CD14-positive monocyte (primary cell): ENCODE measurements at regions not wholly inside any gene's neighbourhood (a gene's known extent, or its start where the extent isn't known, plus 50 kb on each side); places are given as distances from the start of the nearest gene placed in this dataset.

Experiments used
- DNase-seq, 3 donors: peaks; one replicate each; pipeline ENCODE4 v3.0.0-alpha.2; 2011 to 2022
- H2AFZ ChIP-seq: 2 replicates; pipeline ENCODE4 v1.6.0; 2012; ENCODE audit warnings: mild to moderate bottlenecking, low read depth, low read length, inconsistent platforms; ENCODE audit not compliant: insufficient read depth, poor library complexity, severe bottlenecking
- H3K27ac ChIP-seq, 2 donors: 1 replicate in 1 of 2; 2 replicates in 1 of 2; pipeline ENCODE4 v1.5.1; 2012 to 2013; ENCODE audit warnings: low read length in 2 of 2, control low read depth in 1 of 2, inconsistent platforms in 1 of 2, low read depth in 1 of 2, mild to moderate bottlenecking in 1 of 2
- H3K27me3 ChIP-seq, 2 donors: one replicate each; pipeline versions ENCODE4 v1.6.0 to v1.6.1; 2011 to 2013; ENCODE audit warnings: low read length in 2 of 2; ENCODE audit not compliant: control insufficient read depth in 2 of 2, insufficient read depth in 2 of 2
- H3K36me3 ChIP-seq, 2 donors: replicated peaks in 1 of 2; 1 replicate in 1 of 2; 2 replicates in 1 of 2; pipeline versions ENCODE4 v1.5.1 to v1.6.1; 2012 to 2013; ENCODE audit warnings: low read length in 2 of 2, control low read depth in 1 of 2, inconsistent platforms in 1 of 2, mild to moderate bottlenecking in 1 of 2; ENCODE audit not compliant: insufficient read depth in 2 of 2, control insufficient read depth in 1 of 2
- H3K4me1 ChIP-seq, 2 donors: 1 replicate in 1 of 2; 2 replicates in 1 of 2; pipeline versions ENCODE4 v1.5.1 to v1.6.1; 2012 to 2013; ENCODE audit warnings: low read length in 2 of 2, control low read depth in 1 of 2, inconsistent platforms in 1 of 2, mild to moderate bottlenecking in 1 of 2, moderate library complexity in 1 of 2; ENCODE audit not compliant: insufficient read depth in 2 of 2, control insufficient read depth in 1 of 2
- H3K4me2 ChIP-seq: replicated peaks from 2 replicates; pipeline ENCODE3; 2012; ENCODE audit warnings: low read length, moderate library complexity, mild to moderate bottlenecking; ENCODE audit not compliant: poor library complexity, severe bottlenecking; ENCODE audit errors: extremely low read depth
- H3K4me3 ChIP-seq, 3 experiments: fragments of 200-600 bp in 1 of 3; sonication (generic) in 1 of 3; replicated peaks in 1 of 3; 1 replicate in 2 of 3; 2 replicates in 1 of 3; pipeline ENCODE4 v1.5.1; 2011 to 2013; ENCODE audit warnings: low read length in 3 of 3, mild to moderate bottlenecking in 3 of 3, control low read depth in 2 of 3, low read depth in 2 of 3, inconsistent platforms in 1 of 3, moderate library complexity in 1 of 3
- H3K79me2 ChIP-seq: 2 replicates; pipeline ENCODE4 v1.6.0; 2012; ENCODE audit warnings: mild to moderate bottlenecking, control low read depth, inconsistent platforms, low read length, moderate library complexity; ENCODE audit not compliant: insufficient read depth
- H3K9ac ChIP-seq: 2 replicates; pipeline ENCODE4 v1.6.0; 2017; ENCODE audit warnings: low read length, mild to moderate bottlenecking; ENCODE audit not compliant: insufficient read depth, poor library complexity, severe bottlenecking
- H3K9me3 ChIP-seq, 2 donors: replicated peaks in 1 of 2; 1 replicate in 1 of 2; 2 replicates in 1 of 2; pipeline versions ENCODE4 v1.5.1 to v1.6.1; 2012 to 2013; ENCODE audit warnings: low read length in 2 of 2, control low read depth in 1 of 2; ENCODE audit not compliant: control insufficient read depth in 1 of 2, insufficient read depth in 1 of 2
- H4K20me1 ChIP-seq: 2 replicates; pipeline ENCODE4 v1.6.0; 2012; ENCODE audit warnings: mild to moderate bottlenecking, low read length, control low read depth, moderate library complexity; ENCODE audit not compliant: insufficient read depth
- H3K27ac Mint-ChIP-seq, 7 donors: one replicate each; pipeline ENCODE4 v1.8.0; 2020; ENCODE audit warnings: mild to moderate bottlenecking in 7 of 7, mixed read lengths in 7 of 7, moderate library complexity in 6 of 7, inconsistent platforms in 2 of 7
- H3K27me3 Mint-ChIP-seq, 3 donors: one replicate each; pipeline ENCODE4 v1.8.0; 2021 to 2022; ENCODE audit warnings: low read depth in 3 of 3, mild to moderate bottlenecking in 3 of 3, mixed read lengths in 3 of 3, moderate library complexity in 3 of 3, inconsistent platforms in 1 of 3
- H3K36me3 Mint-ChIP-seq, 2 donors: one replicate each; pipeline ENCODE4 v1.8.0; 2020; ENCODE audit warnings: mixed read lengths in 2 of 2, inconsistent platforms in 1 of 2, mild to moderate bottlenecking in 1 of 2
- H3K4me1 Mint-ChIP-seq: one replicate; pipeline ENCODE4 v1.8.0; 2020; ENCODE audit warnings: mild to moderate bottlenecking, mixed read lengths
- H3K4me3 Mint-ChIP-seq, 2 donors: one replicate each; pipeline ENCODE4 v1.8.0; 2020; ENCODE audit warnings: mild to moderate bottlenecking in 2 of 2, mixed read lengths in 2 of 2, moderate library complexity in 1 of 2
- H3K9me3 Mint-ChIP-seq, 7 donors: one replicate each; pipeline ENCODE4 v1.8.0; 2020 to 2022; ENCODE audit warnings: mixed read lengths in 7 of 7, mild to moderate bottlenecking in 6 of 7, moderate library complexity in 6 of 7, inconsistent platforms in 2 of 7
- WGBS: methylation state at CpG from one replicate; pipeline ENCODE4 v1.1.5; 2013; ENCODE audit warnings: missing lambda C conversion rate; ENCODE audit not compliant: insufficient coverage; 5-methylcytosine and 5-hydroxymethylcytosine counted together
- intact Hi-C, 2 donors: fragments of 100-400 bp; cut with micrococcal nuclease; formaldehyde crosslinking; loops; one replicate each; pipeline versions ENCODE4 v1.15.0 to v1.15.1; 2023
- TF ChIP-seq, protein P1 (sequence below): fragments of 200-600 bp; IDR thresholded peaks from one replicate; pipeline ENCODE4 v1.8.0; 2022; ENCODE audit warnings: antibody characterized with exemption, mild to moderate bottlenecking

- TF ChIP-seq, protein P1, sequence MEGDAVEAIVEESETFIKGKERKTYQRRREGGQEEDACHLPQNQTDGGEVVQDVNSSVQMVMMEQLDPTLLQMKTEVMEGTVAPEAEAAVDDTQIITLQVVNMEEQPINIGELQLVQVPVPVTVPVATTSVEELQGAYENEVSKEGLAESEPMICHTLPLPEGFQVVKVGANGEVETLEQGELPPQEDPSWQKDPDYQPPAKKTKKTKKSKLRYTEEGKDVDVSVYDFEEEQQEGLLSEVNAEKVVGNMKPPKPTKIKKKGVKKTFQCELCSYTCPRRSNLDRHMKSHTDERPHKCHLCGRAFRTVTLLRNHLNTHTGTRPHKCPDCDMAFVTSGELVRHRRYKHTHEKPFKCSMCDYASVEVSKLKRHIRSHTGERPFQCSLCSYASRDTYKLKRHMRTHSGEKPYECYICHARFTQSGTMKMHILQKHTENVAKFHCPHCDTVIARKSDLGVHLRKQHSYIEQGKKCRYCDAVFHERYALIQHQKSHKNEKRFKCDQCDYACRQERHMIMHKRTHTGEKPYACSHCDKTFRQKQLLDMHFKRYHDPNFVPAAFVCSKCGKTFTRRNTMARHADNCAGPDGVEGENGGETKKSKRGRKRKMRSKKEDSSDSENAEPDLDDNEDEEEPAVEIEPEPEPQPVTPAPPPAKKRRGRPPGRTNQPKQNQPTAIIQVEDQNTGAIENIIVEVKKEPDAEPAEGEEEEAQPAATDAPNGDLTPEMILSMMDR, result no peak
- WGBS, result no CpG with 5 or more reads among the region's 1 CpG
- H3K36me3 ChIP-seq, result no peaks in the 10 kb centered on the region
- intact Hi-C loops, result no loop called here
- DNase-seq, result no peak
- no peak overlapping the region for H2AFZ ChIP-seq
- H3K4me3 ChIP-seq, result no peak overlapping the region
- H4K20me1 ChIP-seq, result no peaks in the 10 kb centered on the region
- no peaks in the 10 kb centered on the region for H3K27me3 ChIP-seq
- Mint-ChIP-seq H3K27ac (no peak overlapping the region), H3K4me3 (no peak overlapping the region), H3K36me3 (no peaks in the 10 kb centered on the region), H3K9me3 (peaks cover 0 to 3% (median 0%) of the 10 kb centered on the region in 7 donors), H3K4me1 (no peaks in the 10 kb centered on the region), H3K27me3 (no peaks in the 10 kb centered on the region)
- no peak overlapping the region for H3K9ac ChIP-seq
- H3K79me2 ChIP-seq, result no peaks in the 10 kb centered on the region
- no peak overlapping the region for H3K27ac ChIP-seq
- H3K9me3 ChIP-seq, result no peaks in the 10 kb centered on the region
- H3K4me1 ChIP-seq, result no peaks in the 10 kb centered on the region
- no peak overlapping the region for H3K4me2 ChIP-seq
These were observed 721.2 kb downstream of the LUZP2 start for GRCh38 chr11:25218036-25218435.

DNA sequence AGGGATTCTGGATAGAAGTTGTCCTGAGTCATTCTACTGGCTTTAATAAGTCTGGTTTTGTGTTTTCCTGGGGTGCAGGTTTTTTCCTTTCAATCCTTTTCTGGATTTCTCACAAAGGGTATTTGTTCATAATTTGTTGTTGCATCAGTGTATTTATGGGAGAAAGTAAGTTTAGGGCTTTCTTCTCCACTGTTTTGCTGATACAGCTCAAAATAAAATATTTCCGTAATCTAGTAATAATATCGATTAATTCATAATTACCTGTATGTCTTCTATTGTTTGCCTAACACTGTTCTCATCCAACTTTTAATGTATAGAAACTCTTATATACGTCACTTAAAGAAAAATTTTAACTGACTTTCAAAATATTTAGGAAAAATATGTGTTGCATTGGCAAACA lies 728.2 kb downstream of the LUZP2 start:
- Mint-ChIP-seq H3K4me1 (no peaks in the 10 kb centered on the region), H3K27ac (no peak overlapping the region), H3K9me3 (no peaks in the 10 kb centered on the region), H3K36me3 (no peaks in the 10 kb centered on the region), H3K27me3 (no peaks in the 10 kb centered on the region), H3K4me3 (no peak overlapping the region)
- WGBS, result no CpG with 5 or more reads among the region's 3 CpGs
- no peak overlapping the region for H3K4me3 ChIP-seq
- H3K79me2 ChIP-seq, result no peaks in the 10 kb centered on the region
- no peaks in the 10 kb centered on the region for H3K9me3 ChIP-seq
- no peaks in the 10 kb centered on the region for H3K27me3 ChIP-seq
- TF ChIP-seq, protein P1, result no peak
- H3K36me3 ChIP-seq, result no peaks in the 10 kb centered on the region
- no peak overlapping the region for H3K27ac ChIP-seq
- no peaks in the 10 kb centered on the region for H3K4me1 ChIP-seq
- no peaks in the 10 kb centered on the region for H4K20me1 ChIP-seq
- no peak overlapping the region for H2AFZ ChIP-seq
- no peak overlapping the region for H3K4me2 ChIP-seq
- intact Hi-C loops, result no loop called here
- DNase-seq, result no peak
- no peak overlapping the region for H3K9ac ChIP-seq
